ENCODE measurements at regions not wholly inside any gene's neighbourhood (a gene's known extent, or its start where the extent isn't known, plus 50 kb on each side); places are given as distances from the start of the nearest gene placed in this dataset.

DNA sequence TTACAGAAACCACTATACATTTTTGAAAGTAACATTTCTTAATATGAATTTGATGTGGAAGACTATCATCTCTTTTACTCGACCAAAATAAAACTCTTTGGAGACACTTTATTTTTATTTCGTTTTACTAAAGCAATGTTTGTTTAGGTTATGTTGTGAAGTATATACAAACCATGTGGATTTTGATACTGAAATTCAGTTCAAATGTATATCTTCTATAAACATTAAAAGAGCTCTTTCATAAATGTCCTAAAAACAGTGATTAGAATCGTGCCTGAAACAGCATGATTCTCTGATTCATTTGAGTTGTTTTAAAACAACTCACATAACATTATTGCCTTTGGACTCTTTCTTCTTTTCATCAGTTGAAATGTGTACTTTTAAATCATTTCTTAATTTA is 373.7 kb upstream of the GOLIM4 start:
- H3K36me3 ChIP-seq: no peaks in the 10 kb centered on the region
- DNase-seq: no peak
- H3K4me1 ChIP-seq: no peaks in the 10 kb centered on the region
- H3K27me3 ChIP-seq (ENCODE audit: low read depth): no peaks in the 10 kb centered on the region
- intact Hi-C loops (cut with micrococcal nuclease): no loop called here
- H3K27ac ChIP-seq (replicated peaks): no peak overlapping the region
- TF ChIP-seq, protein P1, sequence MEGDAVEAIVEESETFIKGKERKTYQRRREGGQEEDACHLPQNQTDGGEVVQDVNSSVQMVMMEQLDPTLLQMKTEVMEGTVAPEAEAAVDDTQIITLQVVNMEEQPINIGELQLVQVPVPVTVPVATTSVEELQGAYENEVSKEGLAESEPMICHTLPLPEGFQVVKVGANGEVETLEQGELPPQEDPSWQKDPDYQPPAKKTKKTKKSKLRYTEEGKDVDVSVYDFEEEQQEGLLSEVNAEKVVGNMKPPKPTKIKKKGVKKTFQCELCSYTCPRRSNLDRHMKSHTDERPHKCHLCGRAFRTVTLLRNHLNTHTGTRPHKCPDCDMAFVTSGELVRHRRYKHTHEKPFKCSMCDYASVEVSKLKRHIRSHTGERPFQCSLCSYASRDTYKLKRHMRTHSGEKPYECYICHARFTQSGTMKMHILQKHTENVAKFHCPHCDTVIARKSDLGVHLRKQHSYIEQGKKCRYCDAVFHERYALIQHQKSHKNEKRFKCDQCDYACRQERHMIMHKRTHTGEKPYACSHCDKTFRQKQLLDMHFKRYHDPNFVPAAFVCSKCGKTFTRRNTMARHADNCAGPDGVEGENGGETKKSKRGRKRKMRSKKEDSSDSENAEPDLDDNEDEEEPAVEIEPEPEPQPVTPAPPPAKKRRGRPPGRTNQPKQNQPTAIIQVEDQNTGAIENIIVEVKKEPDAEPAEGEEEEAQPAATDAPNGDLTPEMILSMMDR (IDR thresholded peaks at IDR 0.05; ENCODE audit: borderline replicate concordance): no peak
- peaks cover 7% of the 10 kb centered on the region for H3K9me3 ChIP-seq (replicated peaks)
- no peak overlapping the region for H3K4me3 ChIP-seq

DNA sequence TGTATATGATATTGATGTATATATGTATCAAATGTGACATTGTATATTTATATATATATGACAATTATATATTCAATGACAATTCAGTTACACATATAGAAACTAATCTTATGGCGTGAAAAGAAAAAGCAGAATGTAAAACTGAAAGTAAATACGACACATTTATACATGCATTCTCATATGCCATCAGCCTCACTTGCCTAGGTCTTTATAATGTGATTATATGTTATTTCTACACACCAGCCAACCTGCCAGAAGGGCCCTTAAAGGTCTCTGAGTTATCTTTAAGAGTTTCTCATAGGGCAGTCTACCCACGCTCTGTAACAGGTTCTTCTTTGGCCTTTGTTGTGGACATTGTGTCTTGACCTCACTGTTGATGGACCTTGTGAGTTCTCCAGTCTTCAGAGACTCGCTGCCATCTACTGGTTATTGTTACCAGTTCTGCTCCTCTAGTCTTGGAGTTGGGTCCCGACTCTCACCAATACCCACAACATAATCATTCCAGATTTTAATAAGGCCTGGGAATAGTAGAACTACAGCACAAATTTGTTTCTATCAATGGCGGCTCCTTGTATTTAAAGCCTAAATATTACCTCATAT is 371.5 kb upstream of the GOLIM4 start:
- H3K4me1 ChIP-seq: no peaks in the 10 kb centered on the region
- DNase-seq: no peak
- H3K36me3 ChIP-seq: no peaks in the 10 kb centered on the region
- no peaks in the 10 kb centered on the region for H3K27me3 ChIP-seq (ENCODE audit: low read depth)
- H3K9me3 ChIP-seq (replicated peaks): peaks cover 8% of the 10 kb centered on the region
- TF ChIP-seq, protein P1 (IDR thresholded peaks at IDR 0.05; ENCODE audit: borderline replicate concordance): peak; percentile 65
- no peak overlapping the region for H3K4me3 ChIP-seq
- intact Hi-C loops (cut with micrococcal nuclease): loop anchor here (2.0 kb wide), 1 partner anchor 256 kb away; no protein-coding TSS in a partner anchor
- no peak overlapping the region for H3K27ac ChIP-seq (replicated peaks)

DNA sequence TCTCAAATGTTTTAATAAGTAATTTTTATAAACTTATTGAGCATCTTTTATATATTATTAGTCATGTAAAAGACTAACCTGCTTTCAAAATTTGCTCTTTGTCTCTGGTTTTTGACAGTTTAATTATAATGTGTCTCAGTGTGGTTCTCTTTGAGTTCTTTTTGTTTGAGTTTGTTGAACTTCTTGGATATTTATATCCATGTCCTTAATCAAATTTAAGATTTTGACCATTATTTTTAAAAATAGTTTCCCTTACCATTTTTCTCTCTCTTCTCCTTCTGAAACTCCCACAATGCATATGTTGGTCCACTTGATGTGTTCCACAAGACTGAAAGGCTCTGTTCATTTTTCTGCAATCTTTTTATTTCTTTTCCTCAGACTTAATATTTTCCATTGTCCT is 366.1 kb upstream of the GOLIM4 start:
- Histone ChIP-seq H3K36me3 (no peaks in the 10 kb centered on the region), H3K4me1 (no peaks in the 10 kb centered on the region), H3K9me3 (replicated peaks) (peaks cover 18% of the 10 kb centered on the region), H3K27ac (replicated peaks) (no peak overlapping the region), H3K4me3 (no peak overlapping the region), H3K27me3 (ENCODE audit: low read depth) (no peaks in the 10 kb centered on the region)
- intact Hi-C loops (cut with micrococcal nuclease): no loop called here
- DNase-seq: no peak
- TF ChIP-seq, protein P1 (IDR thresholded peaks at IDR 0.05; ENCODE audit: borderline replicate concordance): no peak

DNA sequence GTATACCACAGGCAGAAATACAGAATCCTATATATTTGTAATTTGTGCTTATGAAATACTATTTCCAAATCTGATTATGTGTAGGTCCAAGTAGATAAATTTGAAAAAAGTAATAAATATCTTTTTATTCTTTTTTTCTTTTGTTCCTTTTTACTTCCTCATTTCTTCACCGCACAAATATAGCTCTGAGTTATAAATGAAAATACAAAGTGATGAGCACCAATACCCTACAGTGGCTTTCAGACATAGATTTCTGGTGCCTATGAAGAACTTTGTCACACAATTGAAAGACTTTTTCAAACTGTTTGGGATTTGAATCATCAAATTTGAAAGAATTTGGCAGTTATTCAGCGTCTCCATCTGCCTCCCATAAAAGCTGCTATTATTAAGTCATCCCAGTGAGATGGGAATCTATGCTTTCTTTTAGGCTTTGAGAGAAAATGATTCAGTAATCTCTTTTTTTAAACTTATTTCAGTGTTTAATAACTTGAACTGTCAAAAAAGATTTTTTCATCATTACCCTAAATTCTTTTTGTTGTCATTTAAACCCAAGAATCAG is 363.6 kb upstream of the GOLIM4 start:
- intact Hi-C loops (cut with micrococcal nuclease): no loop called here
- Histone ChIP-seq H3K27me3 (ENCODE audit: low read depth) (no peaks in the 10 kb centered on the region), H3K4me3 (no peak overlapping the region), H3K4me1 (no peaks in the 10 kb centered on the region), H3K27ac (replicated peaks) (no peak overlapping the region), H3K36me3 (no peaks in the 10 kb centered on the region), H3K9me3 (replicated peaks) (peaks cover 11% of the 10 kb centered on the region)
- no peak for DNase-seq
- TF ChIP-seq, protein P1 (IDR thresholded peaks at IDR 0.05; ENCODE audit: borderline replicate concordance): no peak

DNA sequence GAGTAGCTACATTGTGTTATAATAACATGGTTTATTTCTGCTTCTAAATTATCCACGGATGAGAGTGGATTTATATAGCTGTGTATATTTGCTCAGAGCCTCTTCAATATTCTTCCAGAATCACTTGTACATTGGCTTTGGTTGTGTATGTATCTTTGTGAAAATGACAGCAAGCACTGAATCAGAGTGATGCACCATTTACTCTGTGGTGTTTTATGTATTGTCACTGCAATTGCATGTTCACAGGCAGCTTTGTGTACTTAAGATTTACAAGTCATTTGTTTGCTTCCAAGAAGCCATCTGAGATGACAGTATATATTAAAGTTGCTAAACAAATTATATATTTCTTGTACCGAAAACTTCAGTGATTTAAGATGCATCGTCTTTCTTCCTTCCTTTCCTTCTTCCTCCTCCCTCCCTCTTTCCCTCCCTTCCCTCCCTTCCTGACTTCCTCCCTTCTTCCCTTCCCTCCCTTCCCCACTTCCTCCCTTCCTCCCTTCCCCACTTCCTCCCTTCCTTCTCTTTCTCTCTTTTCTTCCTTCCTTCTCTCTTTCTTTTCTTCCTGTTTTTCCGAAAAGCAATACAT is 362.3 kb upstream of the GOLIM4 start:
- Histone ChIP-seq H3K9me3 (replicated peaks) (peaks cover 11% of the 10 kb centered on the region), H3K27me3 (ENCODE audit: low read depth) (no peaks in the 10 kb centered on the region), H3K36me3 (no peaks in the 10 kb centered on the region), H3K4me3 (no peak overlapping the region), H3K4me1 (no peaks in the 10 kb centered on the region), H3K27ac (replicated peaks) (no peak overlapping the region)
- intact Hi-C loops (cut with micrococcal nuclease): no loop called here
- TF ChIP-seq, protein P1 (IDR thresholded peaks at IDR 0.05; ENCODE audit: borderline replicate concordance): no peak
- no peak for DNase-seq
